ENCODE measurements at regions not wholly inside any gene's neighbourhood (a gene's known extent, or its start where the extent isn't known, plus 50 kb on each side); places are given as distances from the start of the nearest gene placed in this dataset.

GRCh38 chr3:22542311-22542710 lies 660.8 kb upstream of the UBE2E2 start:
- Histone ChIP-seq H3K79me2 (ENCODE audit: control insufficient read depth, insufficient read depth, low read length) (no peaks in the 10 kb centered on the region), H3K36me3 (ENCODE audit: control insufficient read depth in 2 of 2, extremely low read depth in 1 of 2, insufficient read depth in 2 of 2, low read length in 2 of 2) (no peaks in the 10 kb centered on the region), H4K20me1 (replicated peaks; ENCODE audit: control insufficient read depth, extremely low read depth, insufficient read depth, low read length) (no peaks in the 10 kb centered on the region), H3K9ac (replicated peaks; ENCODE audit: extremely low read depth, insufficient read depth, low read length) (no peak overlapping the region), H2AFZ (ENCODE audit: low read depth, low read length) (no peak overlapping the region), H3K4me2 (ENCODE audit: insufficient read depth, low read length) (no peak overlapping the region), H3K4me3 (replicated peaks in 1 of 3; ENCODE audit: insufficient read depth in 1 of 3, low read depth in 1 of 3, low read length in 3 of 3) (no peak overlapping the region), H3K4me1 (ENCODE audit: control insufficient read depth, extremely low read depth, insufficient read depth, low read length) (no peaks in the 10 kb centered on the region), H3K27ac (ENCODE audit: insufficient read depth, low read depth, low read length) (no peak overlapping the region), H3K9me3 (replicated peaks; ENCODE audit: control insufficient read depth, insufficient read depth, low read length) (no peaks in the 10 kb centered on the region), H3K27me3 (ENCODE audit: control insufficient read depth in 2 of 2, insufficient read depth in 2 of 2, low read length in 2 of 2) (no peaks in the 10 kb centered on the region), H3K9me1 (replicated peaks; ENCODE audit: control insufficient read depth, extremely low read depth, insufficient read depth, low read length) (no peaks in the 10 kb centered on the region)
- DNase-seq (ENCODE audit: low read depth, low spot score): no peak
- no peak for TF ChIP-seq CTCF (IDR thresholded peaks at IDR 0.05; ENCODE audit: extremely low read depth in 1 of 2, insufficient read depth in 1 of 2, low read depth in 1 of 2, low read length in 2 of 2)
- no peak for TF ChIP-seq MYC (IDR thresholded peaks at IDR 0.05; ENCODE audit: low read depth, low read length)
- no peak for TF ChIP-seq POLR2A (IDR thresholded peaks at IDR 0.05; ENCODE audit: low read depth, low read length)
- TF ChIP-seq JUN (IDR thresholded peaks at IDR 0.05; ENCODE audit: borderline replicate concordance, insufficient read depth, insufficient read length, low read depth): no peak
- TF ChIP-seq FOS (IDR thresholded peaks at IDR 0.05; ENCODE audit: borderline replicate concordance, insufficient read depth, low read length): no peak
- FAIRE-seq: no peak
- intact Hi-C loops (cut with micrococcal nuclease): no loop called here
- CTCF ChIA-PET: no interaction called here
- POLR2A ChIA-PET: no interaction called here
- dilution Hi-C loops (cut with MboI; ENCODE audit: extremely low pct_ligation_motif_present, low sequenced_read_pairs): no loop called here
- no TSS peak for BruUV-seq (replicated peaks)

GRCh38 chr3:22555753-22556435 lies 647.2 kb upstream of the UBE2E2 start:
- Histone ChIP-seq H3K27ac (ENCODE audit: insufficient read depth, low read depth, low read length) (no peak overlapping the region), H4K20me1 (replicated peaks; ENCODE audit: control insufficient read depth, extremely low read depth, insufficient read depth, low read length) (no peaks in the 10 kb centered on the region), H3K79me2 (ENCODE audit: control insufficient read depth, insufficient read depth, low read length) (no peaks in the 10 kb centered on the region), H3K36me3 (ENCODE audit: control insufficient read depth in 2 of 2, extremely low read depth in 1 of 2, insufficient read depth in 2 of 2, low read length in 2 of 2) (no peaks in the 10 kb centered on the region), H3K9me3 (replicated peaks; ENCODE audit: control insufficient read depth, insufficient read depth, low read length) (no peaks in the 10 kb centered on the region), H3K9me1 (replicated peaks; ENCODE audit: control insufficient read depth, extremely low read depth, insufficient read depth, low read length) (no peaks in the 10 kb centered on the region), H3K27me3 (ENCODE audit: control insufficient read depth in 2 of 2, insufficient read depth in 2 of 2, low read length in 2 of 2) (no peaks in the 10 kb centered on the region), H3K4me2 (ENCODE audit: insufficient read depth, low read length) (no peak overlapping the region), H3K9ac (replicated peaks; ENCODE audit: extremely low read depth, insufficient read depth, low read length) (no peak overlapping the region), H3K4me3 (replicated peaks in 1 of 3; ENCODE audit: insufficient read depth in 1 of 3, low read depth in 1 of 3, low read length in 3 of 3) (no peak overlapping the region), H2AFZ (ENCODE audit: low read depth, low read length) (no peak overlapping the region), H3K4me1 (ENCODE audit: control insufficient read depth, extremely low read depth, insufficient read depth, low read length) (no peaks in the 10 kb centered on the region)
- POLR2A ChIA-PET: no interaction called here
- DNase-seq (ENCODE audit: low read depth, low spot score): no peak
- TF ChIP-seq CTCF (IDR thresholded peaks at IDR 0.05; ENCODE audit: extremely low read depth in 1 of 2, insufficient read depth in 1 of 2, low read depth in 1 of 2, low read length in 2 of 2): no peak
- no peak for TF ChIP-seq POLR2A (IDR thresholded peaks at IDR 0.05; ENCODE audit: low read depth, low read length)
- no peak for TF ChIP-seq POLR2AphosphoS5 (IDR thresholded peaks at IDR 0.05; ENCODE audit: insufficient read depth, low read depth, low read length)
- no peak for TF ChIP-seq FOS (IDR thresholded peaks at IDR 0.05; ENCODE audit: borderline replicate concordance, insufficient read depth, low read length)
- TF ChIP-seq JUN (IDR thresholded peaks at IDR 0.05; ENCODE audit: borderline replicate concordance, insufficient read depth, insufficient read length, low read depth): no peak
- no peak for TF ChIP-seq MAX (IDR thresholded peaks at IDR 0.05; ENCODE audit: insufficient read depth, insufficient read length)
- no peak for TF ChIP-seq MYC (IDR thresholded peaks at IDR 0.05; ENCODE audit: low read depth, low read length)
- TF ChIP-seq GATA2 (IDR thresholded peaks at IDR 0.05; ENCODE audit: insufficient read depth, insufficient read length, low read depth, low read length): no peak
- no peak for TF ChIP-seq EZH2 (IDR thresholded peaks at IDR 0.05; ENCODE audit: borderline replicate concordance, low read depth, low read length, severe bottlenecking)
- intact Hi-C loops (cut with micrococcal nuclease): no loop called here
- CTCF ChIA-PET: no interaction called here
- dilution Hi-C loops (cut with MboI; ENCODE audit: extremely low pct_ligation_motif_present, low sequenced_read_pairs): no loop called here
- no TSS peak for BruUV-seq (replicated peaks)
- FAIRE-seq: no peak

Data from endothelial cell of umbilical vein (primary cell).